ENCODE measurements at regions not wholly inside any gene's neighbourhood (a gene's known extent, or its start where the extent isn't known, plus 50 kb on each side); places are given as distances from the start of the nearest gene placed in this dataset.
A peak's percentile ranks its signal among the peaks of the same experiment; 100 is the strongest.

DNA sequence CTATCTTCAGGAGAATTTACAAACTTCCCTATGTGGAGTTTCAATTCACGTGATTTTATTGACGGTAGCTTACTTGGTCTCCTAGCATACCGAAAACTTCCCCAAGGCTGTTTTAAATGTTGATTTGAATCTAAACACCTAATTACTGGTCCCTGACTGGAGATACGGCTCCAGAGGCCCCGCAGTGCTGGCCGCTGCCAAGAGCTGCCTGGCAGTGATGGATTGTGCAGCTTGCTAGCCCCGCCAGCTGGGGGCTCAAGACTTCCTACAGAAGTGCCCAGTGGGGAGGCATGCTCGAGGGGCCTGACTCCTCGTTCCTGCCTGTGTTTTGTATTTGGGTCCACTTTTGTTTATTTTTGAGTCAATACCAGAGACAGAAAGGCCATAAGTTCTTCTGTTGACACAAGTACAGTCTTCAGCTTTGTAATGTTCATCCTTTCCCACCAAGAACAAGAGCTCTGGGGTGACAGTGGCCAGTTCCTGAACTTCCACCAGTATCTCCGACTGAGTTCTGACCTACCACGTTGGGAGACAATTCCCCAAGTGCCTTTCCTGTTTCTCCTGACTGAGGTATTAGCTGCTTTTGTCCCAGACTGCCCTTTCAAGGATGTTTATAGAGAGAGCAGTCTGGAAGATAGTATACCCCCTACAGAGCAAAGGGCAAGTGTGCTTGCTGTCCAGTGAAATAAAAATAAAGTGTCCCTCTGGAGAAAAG is 80.7 kb upstream of the CXCL12 start:
- DNase-seq (ENCODE audit: low spot score) (no peak), ATAC-seq (ENCODE audit: low FRiP score) (no peak)
- TF ChIP-seq, protein P1, sequence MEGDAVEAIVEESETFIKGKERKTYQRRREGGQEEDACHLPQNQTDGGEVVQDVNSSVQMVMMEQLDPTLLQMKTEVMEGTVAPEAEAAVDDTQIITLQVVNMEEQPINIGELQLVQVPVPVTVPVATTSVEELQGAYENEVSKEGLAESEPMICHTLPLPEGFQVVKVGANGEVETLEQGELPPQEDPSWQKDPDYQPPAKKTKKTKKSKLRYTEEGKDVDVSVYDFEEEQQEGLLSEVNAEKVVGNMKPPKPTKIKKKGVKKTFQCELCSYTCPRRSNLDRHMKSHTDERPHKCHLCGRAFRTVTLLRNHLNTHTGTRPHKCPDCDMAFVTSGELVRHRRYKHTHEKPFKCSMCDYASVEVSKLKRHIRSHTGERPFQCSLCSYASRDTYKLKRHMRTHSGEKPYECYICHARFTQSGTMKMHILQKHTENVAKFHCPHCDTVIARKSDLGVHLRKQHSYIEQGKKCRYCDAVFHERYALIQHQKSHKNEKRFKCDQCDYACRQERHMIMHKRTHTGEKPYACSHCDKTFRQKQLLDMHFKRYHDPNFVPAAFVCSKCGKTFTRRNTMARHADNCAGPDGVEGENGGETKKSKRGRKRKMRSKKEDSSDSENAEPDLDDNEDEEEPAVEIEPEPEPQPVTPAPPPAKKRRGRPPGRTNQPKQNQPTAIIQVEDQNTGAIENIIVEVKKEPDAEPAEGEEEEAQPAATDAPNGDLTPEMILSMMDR (IDR thresholded peaks at IDR 0.05), result no peak

DNA sequence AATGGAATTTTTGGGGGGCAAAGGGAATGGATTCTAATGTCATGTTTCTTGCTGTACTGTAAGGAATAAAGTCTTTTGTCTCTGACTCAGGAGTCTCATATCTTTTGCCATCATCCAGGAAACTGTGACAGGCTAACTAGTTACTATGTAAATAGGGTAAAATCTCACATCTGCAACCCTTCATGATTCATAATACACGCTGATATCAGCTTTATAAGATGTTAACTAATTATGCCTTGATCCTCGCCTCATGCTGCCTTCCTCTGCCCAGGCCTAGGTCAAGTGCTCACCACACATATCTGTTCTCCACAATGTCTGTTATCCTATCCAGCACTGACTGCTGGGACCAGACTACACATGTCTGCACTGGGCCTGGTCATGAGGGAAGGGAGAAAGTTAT is 81.3 kb upstream of the CXCL12 start:
- TF ChIP-seq, protein P1 (IDR thresholded peaks at IDR 0.05), result no peak
- ATAC-seq (ENCODE audit: low FRiP score) (no peak), DNase-seq (ENCODE audit: low spot score) (no peak)

DNA sequence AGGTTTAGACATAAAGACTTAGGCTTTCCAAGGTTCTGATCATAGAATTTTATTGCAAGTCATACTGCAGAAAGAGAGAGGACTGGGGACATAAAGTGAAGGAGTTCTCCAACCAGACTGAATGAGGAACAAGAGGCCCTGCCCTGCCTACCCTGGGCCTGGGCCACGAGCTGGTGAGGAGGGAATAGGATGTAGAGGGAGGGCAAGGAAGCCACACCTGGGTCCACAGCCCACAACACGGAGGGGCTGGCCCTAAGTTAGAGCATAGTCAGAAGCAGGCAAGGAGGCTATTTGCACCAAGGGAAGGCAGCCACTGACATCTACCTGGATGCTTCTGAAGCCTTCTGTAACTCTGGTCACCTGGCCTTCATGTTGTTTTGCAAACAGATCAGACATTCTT is 82.2 kb upstream of the CXCL12 start:
- no peak for ATAC-seq (ENCODE audit: low FRiP score)
- DNase-seq (ENCODE audit: low spot score), result no peak
- TF ChIP-seq, protein P1 (IDR thresholded peaks at IDR 0.05), result no peak

DNA sequence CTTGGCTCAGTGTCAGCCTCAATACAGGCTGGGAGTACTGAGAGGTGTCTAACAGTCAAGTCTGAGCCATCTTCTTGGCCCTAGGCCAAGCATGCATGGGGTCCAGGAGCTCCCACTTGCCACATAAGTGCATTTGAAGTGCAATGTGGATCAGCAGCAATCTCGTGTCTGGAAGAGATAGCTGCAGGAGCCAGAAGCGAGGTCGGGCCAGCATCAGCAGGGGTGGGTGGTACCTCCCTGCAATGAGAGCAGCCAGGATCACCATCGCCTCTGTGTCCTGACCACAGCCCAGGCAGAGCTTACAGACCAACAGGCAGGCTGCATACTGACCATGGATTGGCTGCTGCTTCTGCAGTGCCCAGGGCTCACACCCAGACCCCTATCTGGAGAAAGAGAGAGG is 83.0 kb upstream of the CXCL12 start:
- TF ChIP-seq, protein P1 (IDR thresholded peaks at IDR 0.05), result no peak
- DNase-seq (ENCODE audit: low spot score) (no peak), ATAC-seq (ENCODE audit: low FRiP score) (no peak)

DNA sequence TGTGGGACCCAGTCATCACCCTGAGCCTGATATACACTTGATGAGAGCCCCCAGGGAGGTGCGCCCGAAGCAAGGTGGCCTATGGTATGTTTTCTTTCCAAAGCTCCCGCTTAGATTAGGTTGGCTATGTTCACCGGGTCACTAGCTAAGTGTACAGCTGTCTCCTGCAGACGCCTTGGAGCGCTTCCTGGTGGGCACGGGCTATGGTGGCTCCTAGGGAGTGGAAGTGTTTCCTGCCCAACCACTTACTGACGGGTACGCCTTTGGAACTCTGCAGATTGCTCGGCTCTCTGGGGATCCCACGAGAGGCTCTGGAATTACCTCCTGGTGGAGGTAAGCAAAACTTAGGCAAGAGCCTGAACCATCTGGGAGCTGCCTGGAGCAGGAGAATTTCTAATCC is 83.6 kb upstream of the CXCL12 start:
- TF ChIP-seq, protein P1 (IDR thresholded peaks at IDR 0.05), result no peak
- no peak for DNase-seq (ENCODE audit: low spot score)
- ATAC-seq (ENCODE audit: low FRiP score), result no peak

DNA sequence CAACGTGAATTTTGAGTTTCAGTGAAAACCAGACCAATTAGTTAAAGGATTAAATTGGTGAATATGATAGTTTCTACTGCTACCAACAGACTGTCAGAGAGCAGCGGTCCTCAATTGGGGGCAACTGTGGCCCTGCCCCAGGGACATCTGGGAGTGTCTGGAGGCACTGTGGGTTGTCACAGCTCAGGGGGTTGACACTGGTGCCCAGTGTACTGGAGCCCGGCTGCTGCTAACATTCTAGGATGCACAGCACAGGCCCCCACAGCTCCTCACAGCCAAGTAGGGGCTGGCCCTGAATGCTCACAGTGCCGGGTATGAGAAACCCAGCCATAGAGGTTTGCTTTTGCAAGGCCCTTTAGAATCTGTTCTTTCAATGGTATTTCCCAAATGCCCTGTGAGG is 84.1 kb upstream of the CXCL12 start:
- no peak for DNase-seq (ENCODE audit: low spot score)
- ATAC-seq (ENCODE audit: low FRiP score), result no peak
- TF ChIP-seq, protein P1 (IDR thresholded peaks at IDR 0.05), result no peak

DNA sequence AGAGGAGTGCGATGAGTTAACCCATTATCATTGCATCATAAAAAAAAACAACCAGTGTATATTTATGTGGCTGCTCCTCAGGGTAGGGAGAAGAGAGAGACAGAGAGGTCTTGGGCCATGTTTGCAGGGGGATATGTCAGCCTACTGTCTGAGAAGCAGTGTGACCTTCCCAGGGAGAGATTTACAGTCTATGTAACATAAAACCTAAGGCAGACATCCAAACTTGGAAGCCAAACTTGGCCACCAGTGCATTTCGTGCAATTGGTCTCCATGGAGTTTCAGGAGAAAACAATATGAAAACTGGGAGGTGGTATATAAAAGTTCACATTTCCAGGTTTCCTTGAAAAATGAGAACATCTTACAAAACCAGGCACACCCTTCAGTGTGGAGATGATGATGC is 85.9 kb upstream of the CXCL12 start:
- DNase-seq (ENCODE audit: low spot score) (no peak), ATAC-seq (ENCODE audit: low FRiP score) (peak; percentile 46)
- TF ChIP-seq, protein P1 (IDR thresholded peaks at IDR 0.05), result no peak
